GM21529 (cell line): ENCODE measurements at regions not wholly inside any gene's neighbourhood (a gene's known extent, or its start where the extent isn't known, plus 50 kb on each side); places are given as distances from the start of the nearest gene placed in this dataset.
"Not testable (repeated sequence)": the region's sequence is repeated elsewhere in the genome, so short reads cannot be mapped to it uniquely, and the experiment has no call there.

Experiments used
- ATAC-seq: cut with Tn5 transposase; IDR thresholded peaks from one replicate; pipeline ENCODE4 v1.9.1; 2021; ENCODE audit not compliant: unreplicated experiment

GRCh38 chr15:95622843-95623242 lies 707.7 kb upstream of the NR2F2 start:
- no peak for ATAC-seq

GRCh38 chr15:95624100-95624499 lies 706.4 kb upstream of the NR2F2 start:
- no peak for ATAC-seq

- ATAC-seq, result no peak
These were observed 705.7 kb upstream of the NR2F2 start for GRCh38 chr15:95624616-95625361.

GRCh38 chr15:95626501-95627361 lies 703.8 kb upstream of the NR2F2 start:
- ATAC-seq, result no peak

- no peak for ATAC-seq
These were observed 700.9 kb upstream of the NR2F2 start for GRCh38 chr15:95629503-95630168.

GRCh38 chr15:95630683-95631082 lies 699.8 kb upstream of the NR2F2 start:
- no peak for ATAC-seq

GRCh38 chr15:95635666-95636065 lies 694.8 kb upstream of the NR2F2 start:
- no peak for ATAC-seq

- ATAC-seq, result no peak
These were observed 694.4 kb upstream of the NR2F2 start for GRCh38 chr15:95636107-95636506.

GRCh38 chr15:95637234-95637633 lies 693.3 kb upstream of the NR2F2 start:
- ATAC-seq, result not testable (repeated sequence)

- ATAC-seq, result no peak
These were observed 691.3 kb upstream of the NR2F2 start for GRCh38 chr15:95639208-95639607.

GRCh38 chr15:95644100-95644875 lies 686.2 kb upstream of the NR2F2 start:
- no peak for ATAC-seq

- no peak for ATAC-seq
These were observed 684.6 kb upstream of the NR2F2 start for GRCh38 chr15:95645791-95646338.

GRCh38 chr15:95646484-95647273 lies 683.8 kb upstream of the NR2F2 start:
- ATAC-seq, result no peak

- no peak for ATAC-seq
These were observed 682.8 kb upstream of the NR2F2 start for GRCh38 chr15:95647531-95648277.

GRCh38 chr15:95653361-95653805 lies 677.1 kb upstream of the NR2F2 start:
- no peak for ATAC-seq

GRCh38 chr15:95655089-95655607 lies 675.4 kb upstream of the NR2F2 start:
- ATAC-seq, result no peak

- no peak for ATAC-seq
These were observed 673.9 kb upstream of the NR2F2 start for GRCh38 chr15:95656595-95656994.

- ATAC-seq, result no peak
These were observed 671.7 kb upstream of the NR2F2 start for GRCh38 chr15:95658799-95659198.

- ATAC-seq, result no peak
These were observed 670.8 kb upstream of the NR2F2 start for GRCh38 chr15:95659656-95660055.
